ENCODE measurements at regions not wholly inside any gene's neighbourhood (a gene's known extent, or its start where the extent isn't known, plus 50 kb on each side); places are given as distances from the start of the nearest gene placed in this dataset.
"Not testable (repeated sequence)": the region's sequence is repeated elsewhere in the genome, so short reads cannot be mapped to it uniquely, and the experiment has no call there.

- no peak for DNase-seq (ENCODE audit: low read depth in 1 of 2, low spot score in 1 of 2)
Observed at GRCh38 chr15:62363913-62364312, 198.8 kb upstream of the C2CD4B start.

GRCh38 chr15:62365795-62366442, 200.8 kb upstream of the C2CD4B start:
- no peak for DNase-seq (ENCODE audit: low read depth in 1 of 2, low spot score in 1 of 2)

- DNase-seq (ENCODE audit: low read depth in 1 of 2, low spot score in 1 of 2): no peak
Observed at GRCh38 chr15:62369454-62369853, 204.4 kb upstream of the C2CD4B start.

- not testable (repeated sequence) for DNase-seq (ENCODE audit: low read depth in 1 of 2, low spot score in 1 of 2)
Observed at GRCh38 chr15:62371683-62372082, 206.6 kb upstream of the C2CD4B start.

GRCh38 chr15:62377736-62378480, 212.8 kb upstream of the C2CD4B start:
- DNase-seq (ENCODE audit: low read depth in 1 of 2, low spot score in 1 of 2): no peak

- DNase-seq (ENCODE audit: low read depth in 1 of 2, low spot score in 1 of 2): no peak
Observed at GRCh38 chr15:62378772-62379498, 213.8 kb upstream of the C2CD4B start.

GRCh38 chr15:62380011-62380410, 214.9 kb upstream of the C2CD4B start:
- DNase-seq (ENCODE audit: low read depth in 1 of 2, low spot score in 1 of 2): no peak

GRCh38 chr15:62382046-62382445, 217.0 kb upstream of the C2CD4B start:
- no peak for DNase-seq (ENCODE audit: low read depth in 1 of 2, low spot score in 1 of 2)

GRCh38 chr15:62389885-62390790, 225.1 kb upstream of the C2CD4B start, which contains the start of gene TLN2:
Gene TLN2, plus strand, starts transcription at chr15:62390550.
- peak in 1 of 2 donors; percentile 19 for DNase-seq (ENCODE audit: low read depth in 1 of 2, low spot score in 1 of 2)

GRCh38 chr15:62390791-62391640, 225.9 kb upstream of the C2CD4B start:
- no peak for DNase-seq (ENCODE audit: low read depth in 1 of 2, low spot score in 1 of 2)

- DNase-seq (ENCODE audit: low read depth in 1 of 2, low spot score in 1 of 2): no peak
Observed at GRCh38 chr15:62391641-62392262, 226.7 kb upstream of the C2CD4B start.

- DNase-seq (ENCODE audit: low read depth in 1 of 2, low spot score in 1 of 2): no peak
Observed at GRCh38 chr15:62392376-62392775, 227.3 kb upstream of the C2CD4B start.

- DNase-seq (ENCODE audit: low read depth in 1 of 2, low spot score in 1 of 2): no peak
Observed at GRCh38 chr15:62393196-62393595, 228.1 kb upstream of the C2CD4B start.

GRCh38 chr15:62394079-62394478, 229.0 kb upstream of the C2CD4B start:
- no peak for DNase-seq (ENCODE audit: low read depth in 1 of 2, low spot score in 1 of 2)

- DNase-seq (ENCODE audit: low read depth in 1 of 2, low spot score in 1 of 2): no peak
Observed at GRCh38 chr15:62400778-62401177, 235.7 kb upstream of the C2CD4B start.

- no peak for DNase-seq (ENCODE audit: low read depth in 1 of 2, low spot score in 1 of 2)
Observed at GRCh38 chr15:62402687-62403086, 237.6 kb upstream of the C2CD4B start.

GRCh38 chr15:62403164-62403809, 238.2 kb upstream of the C2CD4B start:
- no peak for DNase-seq (ENCODE audit: low read depth in 1 of 2, low spot score in 1 of 2)

- no peak for DNase-seq (ENCODE audit: low read depth in 1 of 2, low spot score in 1 of 2)
Observed at GRCh38 chr15:62404194-62404985, 239.3 kb upstream of the C2CD4B start.
